ENCODE measurements at regions not wholly inside any gene's neighbourhood (a gene's known extent, or its start where the extent isn't known, plus 50 kb on each side); places are given as distances from the start of the nearest gene placed in this dataset.
A peak's percentile ranks its signal among the peaks of the same experiment; 100 is the strongest.

GRCh38 chr5:171649075-171649401, 136.6 kb upstream of the SMIM23 start:
- ChIA-PET CTCF (ENCODE audit: partially characterized antibody) (interaction anchor here (1.0 to 2.3 kb wide), 6 partner anchors 32 to 212 kb away, joined by 3 to 5 read pairs (median 4); no protein-coding TSS in a partner anchor), POLR2A (ENCODE audit: partially characterized antibody) (interaction anchor here (0.6 to 0.8 kb wide), 3 partner anchors 19 to 88 kb away, joined by 3 to 5 read pairs (median 3); no protein-coding TSS in a partner anchor)

More at GRCh38 chr5:171649075-171649401, 136.6 kb upstream of the SMIM23 start:
- Histone ChIP-seq H2AK5ac (ENCODE audit: low read depth, low read length) (no peak overlapping the region), H3K4ac (replicated peaks; ENCODE audit: insufficient read length, low read depth, low read length) (no peak overlapping the region), H3K56ac (replicated peaks; ENCODE audit: insufficient read length, low read depth, low read length) (no peak overlapping the region), H3K23ac (ENCODE audit: insufficient read length) (no peak overlapping the region), H4K20me1 (replicated peaks in 1 of 2; ENCODE audit: control insufficient read depth in 1 of 2, insufficient read depth in 2 of 2, low read length in 2 of 2) (no peaks in the 10 kb centered on the region), H3K79me2 (ENCODE audit: control insufficient read depth in 1 of 2, insufficient read depth in 2 of 2, low read length in 2 of 2) (no peaks in the 10 kb centered on the region), H2BK5ac (ENCODE audit: low read depth, low read length) (no peak overlapping the region), H3K36me3 (ENCODE audit: control insufficient read depth in 2 of 4, insufficient read depth in 4 of 4, low read length in 3 of 4) (no peaks in the 10 kb centered on the region), H4K91ac (replicated peaks; ENCODE audit: insufficient read length, low read length) (no peak overlapping the region), H2BK15ac (ENCODE audit: low read length) (no peak overlapping the region), H2BK20ac (ENCODE audit: low read length) (no peak overlapping the region), H3K23me2 (ENCODE audit: low read depth, low read length) (no peaks in the 10 kb centered on the region), H3K4me3 (ENCODE audit: extremely low read depth in 1 of 4, insufficient read depth in 2 of 4, low read depth in 3 of 4, low read length in 4 of 4) (no peak overlapping the region), H3K4me2 (ENCODE audit: insufficient read depth in 1 of 2, low read depth in 2 of 2, low read length in 2 of 2) (no peak overlapping the region), H3K9ac (replicated peaks in 1 of 4; ENCODE audit: extremely low read depth in 1 of 4, low read depth in 3 of 4, low read length in 3 of 4) (no peak overlapping the region), H3K79me1 (ENCODE audit: low read depth, low read length) (no peaks in the 10 kb centered on the region), H4K5ac (ENCODE audit: insufficient read length, low read depth, low read length) (no peak overlapping the region), H3K27ac (ENCODE audit: low read depth, low read length) (no peak overlapping the region), H3K9me3 (ENCODE audit: insufficient read depth in 2 of 2, low read depth in 1 of 2, low read length in 1 of 2) (0 out of 4 replicates have a peak, but pooled peaks cover 0 to 3% of the 10 kb centered on the region in 2 experiments), H2BK120ac (replicated peaks; ENCODE audit: low read depth, low read length) (no peak overlapping the region), H4K8ac (ENCODE audit: extremely low read depth, insufficient read depth, low read length) (no peak overlapping the region), H3K27me3 (replicated peaks in 1 of 4; ENCODE audit: control insufficient read depth in 3 of 4, extremely low read depth in 1 of 4, insufficient read depth in 3 of 4, low read length in 3 of 4) (no peaks in the 10 kb centered on the region; a peak in 1 of 7 replicates), H3K18ac (ENCODE audit: extremely low read depth, low read length) (no peak overlapping the region), H3K14ac (ENCODE audit: insufficient read length) (no peak overlapping the region), H2BK12ac (ENCODE audit: low read depth, low read length) (no peak overlapping the region), H2AFZ (ENCODE audit: low read length) (no peak overlapping the region), H3K4me1 (replicated peaks in 1 of 4; ENCODE audit: control insufficient read depth in 3 of 4, insufficient read depth in 4 of 4, low read length in 3 of 4) (peaks cover 0 to 8% (median 4%) of the 10 kb centered on the region in 4 experiments; a peak in 4 of 7 replicates)
- WGBS, 2 experiments (ENCODE audit: extremely low coverage in 1 of 2, insufficient coverage in 1 of 2, insufficient read length in 1 of 2, insufficient replicate concordance in 2 of 2, low coverage in 1 of 2, low lambda C conversion rate in 2 of 2, missing lambda C conversion rate in 1 of 2): 85% methylated on average over 3 of the region's 3 CpGs; no CpG with 5 or more reads in 1 of the 2 experiments
- no peak for FAIRE-seq
- DNase-seq (ENCODE audit: low read depth in 1 of 2, low spot score in 2 of 2): no peak
- no peak for TF ChIP-seq SP1 (IDR thresholded peaks at IDR 0.05; ENCODE audit: low read depth, low read length)
- no peak for TF ChIP-seq CTCF (IDR thresholded peaks at IDR 0.05; ENCODE audit: control extremely low read depth in 1 of 3, insufficient read depth in 1 of 3, low read depth in 1 of 3, low read length in 3 of 3)
- TF ChIP-seq SRF (IDR thresholded peaks at IDR 0.05; ENCODE audit: low read depth, low read length): peak; percentile 33; the same call in 1 of the 2 replicates
- TF ChIP-seq CREB1 (IDR thresholded peaks at IDR 0.05): no peak

All from H1 (cell line).